HG03108 (cell line): ENCODE measurements at regions not wholly inside any gene's neighbourhood (a gene's known extent, or its start where the extent isn't known, plus 50 kb on each side); places are given as distances from the start of the nearest gene placed in this dataset.
"Not testable (repeated sequence)": the region's sequence is repeated elsewhere in the genome, so short reads cannot be mapped to it uniquely, and the experiment has no call there.

ENCODE experiments used
- ATAC-seq: cut with Tn5 transposase; IDR thresholded peaks from one replicate; pipeline ENCODE4 v1.9.1; 2021; ENCODE audit warnings: moderate library complexity; ENCODE audit not compliant: unreplicated experiment

DNA sequence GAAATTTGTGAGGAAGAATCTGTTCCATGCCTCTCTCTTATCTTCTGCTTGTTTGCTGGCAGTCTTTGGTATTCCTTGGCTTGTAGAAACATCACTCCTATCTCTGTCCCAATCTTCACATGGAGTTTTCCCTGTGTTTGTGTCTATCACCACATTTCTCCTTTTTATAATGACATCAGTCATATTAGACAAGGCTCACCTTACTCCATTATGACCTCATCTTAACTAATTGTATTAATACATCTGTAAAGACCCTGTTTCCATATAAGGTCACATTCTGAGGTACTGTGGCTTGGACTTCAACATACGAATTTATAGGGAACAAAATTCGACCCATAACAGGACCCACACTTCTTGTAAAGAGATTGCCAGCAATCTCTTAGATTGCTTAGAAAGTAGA lies 72.3 kb upstream of the POGK start:
- no peak for ATAC-seq

DNA sequence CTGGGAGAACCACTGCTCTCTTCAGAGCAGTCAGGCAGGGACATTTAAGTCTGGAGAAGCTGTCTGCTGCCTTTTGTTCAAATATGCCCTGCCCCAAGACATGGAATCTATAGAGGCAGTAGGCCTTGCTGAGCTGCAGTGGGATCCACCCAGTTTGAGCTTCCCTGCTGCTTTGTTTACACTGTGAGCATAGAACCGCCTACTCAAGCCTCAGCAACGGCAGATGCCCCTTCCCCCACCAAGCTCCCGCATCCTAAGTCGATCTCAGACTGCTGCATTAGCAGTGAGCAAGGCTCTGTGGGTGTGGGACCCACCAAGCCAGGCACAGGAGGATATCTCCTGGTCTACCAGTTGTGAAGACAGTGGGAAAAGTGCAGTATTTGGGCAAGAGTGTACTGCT lies 54.6 kb upstream of the POGK start:
- not testable (repeated sequence) for ATAC-seq

DNA sequence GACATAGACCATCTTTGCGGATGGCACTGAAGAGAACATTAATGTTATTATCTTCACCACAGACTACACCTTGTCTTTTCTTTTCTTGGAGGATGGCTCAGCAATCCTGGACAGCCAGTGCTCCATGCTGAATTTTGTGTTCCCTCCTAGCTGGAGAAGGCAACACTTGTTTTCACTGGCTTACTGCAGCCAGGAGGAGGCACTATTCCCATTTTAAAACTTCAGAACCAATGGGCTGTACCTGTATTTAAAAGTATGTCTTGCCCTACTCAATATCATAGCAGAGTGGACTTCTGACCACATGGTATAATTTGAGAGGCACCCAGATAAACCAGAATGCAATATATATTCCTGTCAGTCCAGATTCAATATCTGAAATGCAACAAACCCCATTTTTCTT lies 53.3 kb upstream of the POGK start:
- no peak for ATAC-seq

DNA sequence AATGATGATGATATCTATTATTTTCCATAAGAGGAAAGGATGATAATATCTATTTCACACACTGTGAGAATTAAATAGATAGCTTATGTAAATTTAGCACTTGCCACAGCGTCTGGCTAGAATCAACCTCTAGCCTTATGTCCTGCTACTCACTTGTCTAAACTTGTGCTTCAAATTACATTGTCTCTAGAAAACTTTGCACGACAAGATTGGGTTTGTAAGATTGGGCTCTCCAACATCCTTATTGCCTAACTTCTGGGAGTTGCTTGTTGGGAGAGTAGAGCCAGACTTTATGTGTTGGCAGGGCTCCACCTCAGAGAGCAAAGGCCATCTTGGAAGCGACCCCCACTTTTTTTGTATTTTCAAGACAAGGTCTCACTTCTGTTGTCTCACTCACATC lies 50.0 kb upstream of the POGK start:
- ATAC-seq, result no peak
